Heart left ventricle (tissue), 13 donors: ENCODE measurements at regions not wholly inside any gene's neighbourhood (a gene's known extent, or its start where the extent isn't known, plus 50 kb on each side); places are given as distances from the start of the nearest gene placed in this dataset.

Experiments
- POLR2A ChIP-seq, 2 donors: fragments of 450-650 bp; IDR thresholded peaks; one replicate each; pipeline ENCODE4 v1.6.1; 2017; ENCODE audit warnings: antibody characterized with exemption in 2 of 2, mild to moderate bottlenecking in 2 of 2, moderate library complexity in 2 of 2
- TF ChIP-seq, protein P1 (sequence below), 12 donors: fragments of 200-600 bp; sonication (generic) in 4 of 12; IDR thresholded peaks; one replicate each; pipeline versions ENCODE4 v1.5.0 to v1.8.0; 2018 to 2022; ENCODE audit warnings: antibody characterized with exemption in 12 of 12, mild to moderate bottlenecking in 5 of 12
- donor health status: ischemic (EF 13 %, LVEDD 7.1; RV severe dilation, severe dysfunction).
- donor health status: DM: no; HTN: yes; CAD: no.
- donor health status: DM: no; HTN: no; CAD: no.
- donor health status: ischemic (EF 25% LVEDD 6.9; RV normal size, moderate dysfunction).
- donor health status: ischemic (EF 25% LVEDD 5.7; RV mildly dilated, moderate dysfunction).
- donor health status: ischemic (EF 35%, LVEDD 5.7; RV mildly dilated, moderate dysfunction).
- donor health status: nonischemic (EF 11% LVEDD 7.7; RV severe dilation, severe dysfunction).
- donor health status: DM: yes; HTN: yes; CAD: no.
- donor health status: PGD.
- donor health status: ischemic (EF 29% LVEDD 5.4; RV normal size, mild dysfunction).
- donor health status: nonischemic (EF 23%, LVEDD 6.1; RV moderate dilation, normal function).

DNA sequence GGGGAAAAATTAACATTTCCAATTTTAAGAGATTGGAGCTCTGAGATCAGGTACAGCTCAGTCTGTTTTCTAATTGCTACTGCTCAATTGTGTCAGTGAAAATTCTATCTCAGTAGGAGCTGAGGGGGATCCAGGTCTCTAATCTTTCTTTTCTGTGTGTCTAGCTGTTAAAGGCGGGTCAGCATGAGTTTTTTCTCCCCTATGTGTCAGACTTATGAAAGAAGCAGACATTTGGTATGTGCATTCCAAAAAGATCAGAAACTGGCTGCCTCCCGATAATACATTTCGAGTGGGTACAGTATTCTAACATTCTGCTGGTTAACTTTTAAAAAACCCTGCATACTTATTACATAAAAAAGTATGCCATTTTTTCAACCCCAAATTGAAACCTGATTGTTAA lies 72.4 kb downstream of the PCDH7 start:
- TF ChIP-seq, protein P1, sequence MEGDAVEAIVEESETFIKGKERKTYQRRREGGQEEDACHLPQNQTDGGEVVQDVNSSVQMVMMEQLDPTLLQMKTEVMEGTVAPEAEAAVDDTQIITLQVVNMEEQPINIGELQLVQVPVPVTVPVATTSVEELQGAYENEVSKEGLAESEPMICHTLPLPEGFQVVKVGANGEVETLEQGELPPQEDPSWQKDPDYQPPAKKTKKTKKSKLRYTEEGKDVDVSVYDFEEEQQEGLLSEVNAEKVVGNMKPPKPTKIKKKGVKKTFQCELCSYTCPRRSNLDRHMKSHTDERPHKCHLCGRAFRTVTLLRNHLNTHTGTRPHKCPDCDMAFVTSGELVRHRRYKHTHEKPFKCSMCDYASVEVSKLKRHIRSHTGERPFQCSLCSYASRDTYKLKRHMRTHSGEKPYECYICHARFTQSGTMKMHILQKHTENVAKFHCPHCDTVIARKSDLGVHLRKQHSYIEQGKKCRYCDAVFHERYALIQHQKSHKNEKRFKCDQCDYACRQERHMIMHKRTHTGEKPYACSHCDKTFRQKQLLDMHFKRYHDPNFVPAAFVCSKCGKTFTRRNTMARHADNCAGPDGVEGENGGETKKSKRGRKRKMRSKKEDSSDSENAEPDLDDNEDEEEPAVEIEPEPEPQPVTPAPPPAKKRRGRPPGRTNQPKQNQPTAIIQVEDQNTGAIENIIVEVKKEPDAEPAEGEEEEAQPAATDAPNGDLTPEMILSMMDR (IDR thresholded peaks at IDR 0.05), result no peak
- no peak for TF ChIP-seq POLR2A (IDR thresholded peaks at IDR 0.05)
